A549 (cell line): ENCODE measurements at regions not wholly inside any gene's neighbourhood (a gene's known extent, or its start where the extent isn't known, plus 50 kb on each side); places are given as distances from the start of the nearest gene placed in this dataset.

Source experiments
- HDAC2 ChIP-seq: fragments of 200-600 bp; sonication (generic); IDR thresholded peaks from 2 replicates; pipeline ENCODE4 v1.6.1; 2016
- MAZ ChIP-seq: fragments of 150-350 bp; IDR thresholded peaks from 2 replicates; pipeline ENCODE4 v1.6.1; 2014; ENCODE audit warnings: antibody characterized with exemption, low read depth, low read length, borderline replicate concordance
- RFX5 ChIP-seq: fragments of 450-650 bp; IDR thresholded peaks from 2 replicates; pipeline ENCODE4 v1.7.1; 2014; ENCODE audit warnings: antibody characterized with exemption, mild to moderate bottlenecking, moderate library complexity
- TF ChIP-seq, protein P1 (sequence below): fragments of 450-650 bp; IDR thresholded peaks from 2 replicates; pipeline ENCODE4 v1.6.1; 2014; ENCODE audit warnings: antibody characterized with exemption

DNA sequence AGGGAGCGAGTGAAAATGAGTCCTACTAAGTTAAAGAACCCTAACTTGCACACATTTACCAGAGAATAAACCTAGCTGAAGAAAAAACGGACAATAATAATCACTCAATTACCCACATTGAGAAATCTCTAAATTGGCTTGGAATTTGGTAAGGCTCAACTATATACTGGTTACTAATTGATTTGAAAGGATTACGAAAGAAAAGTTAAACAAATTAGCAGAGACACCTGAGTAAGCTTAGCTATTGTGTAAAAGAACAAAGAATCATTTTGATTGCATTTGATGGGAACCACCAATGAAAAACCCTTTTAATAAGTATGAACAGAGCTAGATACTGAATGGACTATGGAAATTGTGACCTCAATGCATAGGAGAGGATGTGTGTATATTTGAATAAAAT lies 118.6 kb upstream of the ADGRF1 start:
- TF ChIP-seq MAZ (no peak), RFX5 (no peak), HDAC2 (no peak)
- TF ChIP-seq, protein P1, sequence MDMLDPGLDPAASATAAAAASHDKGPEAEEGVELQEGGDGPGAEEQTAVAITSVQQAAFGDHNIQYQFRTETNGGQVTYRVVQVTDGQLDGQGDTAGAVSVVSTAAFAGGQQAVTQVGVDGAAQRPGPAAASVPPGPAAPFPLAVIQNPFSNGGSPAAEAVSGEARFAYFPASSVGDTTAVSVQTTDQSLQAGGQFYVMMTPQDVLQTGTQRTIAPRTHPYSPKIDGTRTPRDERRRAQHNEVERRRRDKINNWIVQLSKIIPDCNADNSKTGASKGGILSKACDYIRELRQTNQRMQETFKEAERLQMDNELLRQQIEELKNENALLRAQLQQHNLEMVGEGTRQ = no peak
